GM23338 (cell line): ENCODE measurements at regions not wholly inside any gene's neighbourhood (a gene's known extent, or its start where the extent isn't known, plus 50 kb on each side); places are given as distances from the start of the nearest gene placed in this dataset.

Experiments used
- ATAC-seq: fragments of 200-7000 bp; cut with Tn5 transposase; 3 replicates; pipeline ENCODE4 v1.9.1; 2020
- DNase-seq: peaks from one replicate; pipeline ENCODE4 v3.0.0-alpha.2; 2015; ENCODE audit warnings: low spot score
- H2AFZ ChIP-seq: fragments of 200-600 bp; sonication (generic); 2 replicates; pipeline ENCODE4 v1.8.0; 2016; ENCODE audit warnings: antibody characterized with exemption, mild to moderate bottlenecking, moderate library complexity
- H3F3A ChIP-seq: fragments of 200-600 bp; sonication (generic); replicated peaks from 2 replicates; pipeline ENCODE4 v1.8.0; 2017; ENCODE audit warnings: antibody characterized with exemption, mixed run types, low read depth
- H3K27ac ChIP-seq: fragments of 200-600 bp; sonication (generic); 2 replicates; pipeline ENCODE4 v1.6.1; 2016; ENCODE audit warnings: low read depth
- H3K27me3 ChIP-seq: fragments of 200-600 bp; sonication (generic); 2 replicates; pipeline ENCODE4 v1.8.0; 2016; ENCODE audit warnings: mild to moderate bottlenecking, mixed run types, moderate library complexity; ENCODE audit not compliant: insufficient read depth
- H3K36me3 ChIP-seq: fragments of 200-600 bp; sonication (generic); 2 replicates; pipeline ENCODE4 v1.8.0; 2016; ENCODE audit warnings: mild to moderate bottlenecking; ENCODE audit not compliant: insufficient read depth
- H3K4me1 ChIP-seq: fragments of 200-600 bp; sonication (generic); 2 replicates; pipeline ENCODE4 v1.8.0; 2016; ENCODE audit warnings: mild to moderate bottlenecking, moderate library complexity; ENCODE audit not compliant: insufficient read depth
- H3K4me2 ChIP-seq: fragments of 200-600 bp; sonication (generic); 2 replicates; pipeline ENCODE4 v1.7.1; 2017; ENCODE audit warnings: mixed run types
- H3K4me3 ChIP-seq: fragments of 200-600 bp; sonication (generic); 2 replicates; pipeline ENCODE4 v1.6.1; 2016; ENCODE audit warnings: mixed run types
- H3K79me2 ChIP-seq: fragments of 200-600 bp; sonication (generic); replicated peaks from 2 replicates; pipeline ENCODE4 v1.8.0; 2017; ENCODE audit warnings: mild to moderate bottlenecking; ENCODE audit not compliant: insufficient read depth
- H3K9me2 ChIP-seq: fragments of 200-600 bp; sonication (generic); 2 replicates; pipeline ENCODE4 v1.8.0; 2017; ENCODE audit not compliant: insufficient read depth
- H4K20me1 ChIP-seq: fragments of 200-600 bp; sonication (generic); replicated peaks from 2 replicates; pipeline ENCODE4 v1.8.0; 2017; ENCODE audit warnings: mild to moderate bottlenecking; ENCODE audit not compliant: insufficient read depth
- H3K27ac Mint-ChIP-seq: 2 replicates; pipeline ENCODE4 v1.8.0; 2020; ENCODE audit warnings: inconsistent platforms, mild to moderate bottlenecking, moderate library complexity, mixed read lengths
- H3K27me3 Mint-ChIP-seq: 3 replicates; pipeline ENCODE4 v1.8.0; 2022; ENCODE audit warnings: low read depth, mild to moderate bottlenecking, moderate library complexity, mixed read lengths, inconsistent platforms; ENCODE audit not compliant: insufficient read depth, poor library complexity
- H3K36me3 Mint-ChIP-seq: 3 replicates; pipeline ENCODE4 v1.8.0; 2021; ENCODE audit warnings: low read depth, mild to moderate bottlenecking, inconsistent platforms, moderate library complexity, mixed read lengths
- H3K4me1 Mint-ChIP-seq: 3 replicates; pipeline ENCODE4 v1.8.0; 2020; ENCODE audit warnings: mild to moderate bottlenecking, inconsistent platforms, mixed read lengths
- H3K4me3 Mint-ChIP-seq: 3 replicates; pipeline ENCODE4 v1.8.0; 2021; ENCODE audit warnings: moderate library complexity, mild to moderate bottlenecking, inconsistent platforms, mixed read lengths
- H3K9me3 Mint-ChIP-seq: 3 replicates; pipeline ENCODE4 v1.8.0; 2020; ENCODE audit warnings: moderate library complexity, mild to moderate bottlenecking, inconsistent platforms, mixed read lengths
- CREB1 ChIP-seq: fragments of 250-450 bp; sonication (Bioruptor Pico); IDR thresholded peaks from 2 replicates; pipeline ENCODE4 v1.5.0; 2020; ENCODE audit warnings: low read depth, mild to moderate bottlenecking, moderate library complexity
- EZH2 ChIP-seq: fragments of 200-600 bp; sonication (generic); IDR thresholded peaks from one replicate; pipeline ENCODE4 v1.8.0; 2017; ENCODE audit warnings: antibody characterized with exemption, mild to moderate bottlenecking, low read depth; ENCODE audit not compliant: unreplicated experiment
- EZH2phosphoT487 ChIP-seq: fragments of 200-600 bp; sonication (generic); IDR thresholded peaks from one replicate; pipeline ENCODE4 v1.8.1; 2018; ENCODE audit warnings: antibody characterized with exemption; ENCODE audit not compliant: unreplicated experiment
- JUNB ChIP-seq: IDR thresholded peaks from one replicate; pipeline ENCODE4 v1.6.1; 2016; ENCODE audit warnings: antibody characterized with exemption; ENCODE audit not compliant: unreplicated experiment
- NANOG ChIP-seq: IDR thresholded peaks from 2 replicates; pipeline ENCODE4 v1.6.1; 2016; ENCODE audit warnings: antibody characterized with exemption, borderline replicate concordance
- POLR2AphosphoS5 ChIP-seq: IDR thresholded peaks from 2 replicates; pipeline ENCODE4 v1.6.1; 2016; ENCODE audit warnings: antibody characterized with exemption, low read depth
- STAT1 ChIP-seq: IDR thresholded peaks from one replicate; pipeline ENCODE4 v1.6.1; 2016; ENCODE audit warnings: antibody characterized with exemption; ENCODE audit not compliant: unreplicated experiment
- ZNF114 ChIP-seq: fragments of 250-450 bp; sonication (Bioruptor Pico); IDR thresholded peaks from 2 replicates; pipeline ENCODE4 v1.5.0; 2020; ENCODE audit warnings: mild to moderate bottlenecking, moderate library complexity
- ZNF331 ChIP-seq: fragments of 250-450 bp; sonication (Bioruptor Pico); IDR thresholded peaks from 2 replicates; pipeline ENCODE4 v1.5.0; 2020; ENCODE audit warnings: low read depth, mild to moderate bottlenecking, moderate library complexity
- TF ChIP-seq, protein P1 (sequence below), 2 experiments: fragments of 200-600 bp in 1 of 2; sonication (generic) in 1 of 2; conservative IDR thresholded peaks; 2 replicates each; pipeline versions ENCODE4 v1.5.1 to v1.6.1; 2016 to 2017; ENCODE audit warnings: antibody characterized with exemption in 2 of 2, low read depth in 2 of 2, mild to moderate bottlenecking in 2 of 2, moderate library complexity in 1 of 2
- TF ChIP-seq, protein P2 (sequence below): fragments of 250-450 bp; sonication (Bioruptor Pico); IDR thresholded peaks from 2 replicates; pipeline ENCODE4 v1.5.0; 2020; ENCODE audit warnings: mild to moderate bottlenecking, moderate library complexity
- TF ChIP-seq, protein P3 (sequence below): IDR thresholded peaks from one replicate; pipeline ENCODE4 v1.6.1; 2018; ENCODE audit warnings: antibody characterized with exemption; ENCODE audit not compliant: unreplicated experiment
- TF ChIP-seq, protein P4 (sequence below): IDR thresholded peaks from 2 replicates; pipeline ENCODE4 v1.6.1; 2016; ENCODE audit warnings: antibody characterized with exemption

DNA sequence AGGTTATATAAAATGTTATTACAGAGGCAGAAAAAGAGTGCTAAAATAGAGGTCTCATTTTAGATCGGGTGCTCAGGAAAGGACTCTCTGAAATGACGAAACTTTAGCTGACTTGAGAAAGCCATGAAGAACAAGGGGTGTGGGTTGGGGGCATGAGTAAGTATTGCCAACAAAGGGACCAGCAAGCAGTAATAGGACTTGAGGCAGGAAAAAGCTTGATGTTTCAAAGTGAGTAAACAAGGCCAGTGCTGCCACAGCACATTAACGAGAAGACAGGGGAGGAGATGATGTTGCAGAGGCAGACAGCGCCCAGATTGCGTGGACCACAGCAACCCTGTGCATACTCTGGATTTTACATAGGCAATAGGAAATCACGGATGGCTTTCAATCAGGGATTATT lies 318.8 kb downstream of the ZEB2 start:
- Histone ChIP-seq H3K4me2 (no peak overlapping the region), H3K36me3 (no peaks in the 10 kb centered on the region), H3F3A (no peaks in the 10 kb centered on the region), H3K27ac (no peak overlapping the region), H2AFZ (no peak overlapping the region), H3K9me2 (no peaks in the 10 kb centered on the region), H4K20me1 (no peaks in the 10 kb centered on the region), H3K27me3 (no peaks in the 10 kb centered on the region), H3K4me3 (no peak overlapping the region), H3K79me2 (no peaks in the 10 kb centered on the region), H3K4me1 (no peaks in the 10 kb centered on the region)
- Mint-ChIP-seq H3K4me3 (no peak overlapping the region), H3K36me3 (no peaks in the 10 kb centered on the region), H3K27me3 (peaks cover 2% of the 10 kb centered on the region), H3K4me1 (no peaks in the 10 kb centered on the region), H3K27ac (no peak overlapping the region), H3K9me3 (no peaks in the 10 kb centered on the region; the same call in 2 of the 3 replicates)
- TF ChIP-seq ZNF114 (CRISPR knock-in tag): no peak
- TF ChIP-seq ZNF331 (CRISPR knock-in tag): no peak
- no peak for TF ChIP-seq JUNB
- TF ChIP-seq, protein P1, sequence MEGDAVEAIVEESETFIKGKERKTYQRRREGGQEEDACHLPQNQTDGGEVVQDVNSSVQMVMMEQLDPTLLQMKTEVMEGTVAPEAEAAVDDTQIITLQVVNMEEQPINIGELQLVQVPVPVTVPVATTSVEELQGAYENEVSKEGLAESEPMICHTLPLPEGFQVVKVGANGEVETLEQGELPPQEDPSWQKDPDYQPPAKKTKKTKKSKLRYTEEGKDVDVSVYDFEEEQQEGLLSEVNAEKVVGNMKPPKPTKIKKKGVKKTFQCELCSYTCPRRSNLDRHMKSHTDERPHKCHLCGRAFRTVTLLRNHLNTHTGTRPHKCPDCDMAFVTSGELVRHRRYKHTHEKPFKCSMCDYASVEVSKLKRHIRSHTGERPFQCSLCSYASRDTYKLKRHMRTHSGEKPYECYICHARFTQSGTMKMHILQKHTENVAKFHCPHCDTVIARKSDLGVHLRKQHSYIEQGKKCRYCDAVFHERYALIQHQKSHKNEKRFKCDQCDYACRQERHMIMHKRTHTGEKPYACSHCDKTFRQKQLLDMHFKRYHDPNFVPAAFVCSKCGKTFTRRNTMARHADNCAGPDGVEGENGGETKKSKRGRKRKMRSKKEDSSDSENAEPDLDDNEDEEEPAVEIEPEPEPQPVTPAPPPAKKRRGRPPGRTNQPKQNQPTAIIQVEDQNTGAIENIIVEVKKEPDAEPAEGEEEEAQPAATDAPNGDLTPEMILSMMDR (conservative IDR thresholded peaks at IDR 0.05; ENCODE audit: low read depth in 2 of 2): no peak
- no peak for TF ChIP-seq CREB1 (CRISPR knock-in tag)
- no peak for TF ChIP-seq POLR2AphosphoS5
- no peak for TF ChIP-seq EZH2phosphoT487
- TF ChIP-seq, protein P2, sequence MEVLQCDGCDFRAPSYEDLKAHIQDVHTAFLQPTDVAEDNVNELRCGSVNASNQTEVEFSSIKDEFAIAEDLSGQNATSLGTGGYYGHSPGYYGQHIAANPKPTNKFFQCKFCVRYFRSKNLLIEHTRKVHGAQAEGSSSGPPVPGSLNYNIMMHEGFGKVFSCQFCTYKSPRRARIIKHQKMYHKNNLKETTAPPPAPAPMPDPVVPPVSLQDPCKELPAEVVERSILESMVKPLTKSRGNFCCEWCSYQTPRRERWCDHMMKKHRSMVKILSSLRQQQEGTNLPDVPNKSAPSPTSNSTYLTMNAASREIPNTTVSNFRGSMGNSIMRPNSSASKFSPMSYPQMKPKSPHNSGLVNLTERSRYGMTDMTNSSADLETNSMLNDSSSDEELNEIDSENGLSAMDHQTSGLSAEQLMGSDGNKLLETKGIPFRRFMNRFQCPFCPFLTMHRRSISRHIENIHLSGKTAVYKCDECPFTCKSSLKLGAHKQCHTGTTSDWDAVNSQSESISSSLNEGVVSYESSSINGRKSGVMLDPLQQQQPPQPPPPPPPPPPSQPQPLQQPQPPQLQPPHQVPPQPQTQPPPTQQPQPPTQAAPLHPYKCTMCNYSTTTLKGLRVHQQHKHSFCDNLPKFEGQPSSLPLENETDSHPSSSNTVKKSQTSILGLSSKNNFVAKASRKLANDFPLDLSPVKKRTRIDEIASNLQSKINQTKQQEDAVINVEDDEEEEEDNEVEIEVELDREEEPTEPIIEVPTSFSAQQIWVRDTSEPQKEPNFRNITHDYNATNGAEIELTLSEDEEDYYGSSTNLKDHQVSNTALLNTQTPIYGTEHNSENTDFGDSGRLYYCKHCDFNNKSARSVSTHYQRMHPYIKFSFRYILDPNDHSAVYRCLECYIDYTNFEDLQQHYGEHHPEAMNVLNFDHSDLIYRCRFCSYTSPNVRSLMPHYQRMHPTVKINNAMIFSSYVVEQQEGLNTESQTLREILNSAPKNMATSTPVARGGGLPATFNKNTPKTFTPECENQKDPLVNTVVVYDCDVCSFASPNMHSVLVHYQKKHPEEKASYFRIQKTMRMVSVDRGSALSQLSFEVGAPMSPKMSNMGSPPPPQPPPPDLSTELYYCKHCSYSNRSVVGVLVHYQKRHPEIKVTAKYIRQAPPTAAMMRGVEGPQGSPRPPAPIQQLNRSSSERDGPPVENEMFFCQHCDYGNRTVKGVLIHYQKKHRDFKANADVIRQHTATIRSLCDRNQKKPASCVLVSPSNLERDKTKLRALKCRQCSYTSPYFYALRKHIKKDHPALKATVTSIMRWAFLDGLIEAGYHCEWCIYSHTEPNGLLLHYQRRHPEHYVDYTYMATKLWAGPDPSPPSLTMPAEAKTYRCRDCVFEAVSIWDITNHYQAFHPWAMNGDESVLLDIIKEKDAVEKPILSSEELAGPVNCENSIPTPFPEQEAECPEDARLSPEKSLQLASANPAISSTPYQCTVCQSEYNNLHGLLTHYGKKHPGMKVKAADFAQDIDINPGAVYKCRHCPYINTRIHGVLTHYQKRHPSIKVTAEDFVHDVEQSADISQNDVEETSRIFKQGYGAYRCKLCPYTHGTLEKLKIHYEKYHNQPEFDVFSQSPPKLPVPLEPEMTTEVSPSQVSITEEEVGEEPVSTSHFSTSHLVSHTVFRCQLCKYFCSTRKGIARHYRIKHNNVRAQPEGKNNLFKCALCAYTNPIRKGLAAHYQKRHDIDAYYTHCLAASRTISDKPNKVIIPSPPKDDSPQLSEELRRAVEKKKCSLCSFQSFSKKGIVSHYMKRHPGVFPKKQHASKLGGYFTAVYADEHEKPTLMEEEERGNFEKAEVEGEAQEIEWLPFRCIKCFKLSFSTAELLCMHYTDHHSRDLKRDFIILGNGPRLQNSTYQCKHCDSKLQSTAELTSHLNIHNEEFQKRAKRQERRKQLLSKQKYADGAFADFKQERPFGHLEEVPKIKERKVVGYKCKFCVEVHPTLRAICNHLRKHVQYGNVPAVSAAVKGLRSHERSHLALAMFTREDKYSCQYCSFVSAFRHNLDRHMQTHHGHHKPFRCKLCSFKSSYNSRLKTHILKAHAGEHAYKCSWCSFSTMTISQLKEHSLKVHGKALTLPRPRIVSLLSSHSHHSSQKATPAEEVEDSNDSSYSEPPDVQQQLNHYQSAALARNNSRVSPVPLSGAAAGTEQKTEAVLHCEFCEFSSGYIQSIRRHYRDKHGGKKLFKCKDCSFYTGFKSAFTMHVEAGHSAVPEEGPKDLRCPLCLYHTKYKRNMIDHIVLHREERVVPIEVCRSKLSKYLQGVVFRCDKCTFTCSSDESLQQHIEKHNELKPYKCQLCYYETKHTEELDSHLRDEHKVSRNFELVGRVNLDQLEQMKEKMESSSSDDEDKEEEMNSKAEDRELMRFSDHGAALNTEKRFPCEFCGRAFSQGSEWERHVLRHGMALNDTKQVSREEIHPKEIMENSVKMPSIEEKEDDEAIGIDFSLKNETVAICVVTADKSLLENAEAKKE (CRISPR knock-in tag): no peak
- no peak for TF ChIP-seq NANOG
- TF ChIP-seq, protein P3, sequence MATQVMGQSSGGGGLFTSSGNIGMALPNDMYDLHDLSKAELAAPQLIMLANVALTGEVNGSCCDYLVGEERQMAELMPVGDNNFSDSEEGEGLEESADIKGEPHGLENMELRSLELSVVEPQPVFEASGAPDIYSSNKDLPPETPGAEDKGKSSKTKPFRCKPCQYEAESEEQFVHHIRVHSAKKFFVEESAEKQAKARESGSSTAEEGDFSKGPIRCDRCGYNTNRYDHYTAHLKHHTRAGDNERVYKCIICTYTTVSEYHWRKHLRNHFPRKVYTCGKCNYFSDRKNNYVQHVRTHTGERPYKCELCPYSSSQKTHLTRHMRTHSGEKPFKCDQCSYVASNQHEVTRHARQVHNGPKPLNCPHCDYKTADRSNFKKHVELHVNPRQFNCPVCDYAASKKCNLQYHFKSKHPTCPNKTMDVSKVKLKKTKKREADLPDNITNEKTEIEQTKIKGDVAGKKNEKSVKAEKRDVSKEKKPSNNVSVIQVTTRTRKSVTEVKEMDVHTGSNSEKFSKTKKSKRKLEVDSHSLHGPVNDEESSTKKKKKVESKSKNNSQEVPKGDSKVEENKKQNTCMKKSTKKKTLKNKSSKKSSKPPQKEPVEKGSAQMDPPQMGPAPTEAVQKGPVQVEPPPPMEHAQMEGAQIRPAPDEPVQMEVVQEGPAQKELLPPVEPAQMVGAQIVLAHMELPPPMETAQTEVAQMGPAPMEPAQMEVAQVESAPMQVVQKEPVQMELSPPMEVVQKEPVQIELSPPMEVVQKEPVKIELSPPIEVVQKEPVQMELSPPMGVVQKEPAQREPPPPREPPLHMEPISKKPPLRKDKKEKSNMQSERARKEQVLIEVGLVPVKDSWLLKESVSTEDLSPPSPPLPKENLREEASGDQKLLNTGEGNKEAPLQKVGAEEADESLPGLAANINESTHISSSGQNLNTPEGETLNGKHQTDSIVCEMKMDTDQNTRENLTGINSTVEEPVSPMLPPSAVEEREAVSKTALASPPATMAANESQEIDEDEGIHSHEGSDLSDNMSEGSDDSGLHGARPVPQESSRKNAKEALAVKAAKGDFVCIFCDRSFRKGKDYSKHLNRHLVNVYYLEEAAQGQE: no peak
- TF ChIP-seq, protein P4, sequence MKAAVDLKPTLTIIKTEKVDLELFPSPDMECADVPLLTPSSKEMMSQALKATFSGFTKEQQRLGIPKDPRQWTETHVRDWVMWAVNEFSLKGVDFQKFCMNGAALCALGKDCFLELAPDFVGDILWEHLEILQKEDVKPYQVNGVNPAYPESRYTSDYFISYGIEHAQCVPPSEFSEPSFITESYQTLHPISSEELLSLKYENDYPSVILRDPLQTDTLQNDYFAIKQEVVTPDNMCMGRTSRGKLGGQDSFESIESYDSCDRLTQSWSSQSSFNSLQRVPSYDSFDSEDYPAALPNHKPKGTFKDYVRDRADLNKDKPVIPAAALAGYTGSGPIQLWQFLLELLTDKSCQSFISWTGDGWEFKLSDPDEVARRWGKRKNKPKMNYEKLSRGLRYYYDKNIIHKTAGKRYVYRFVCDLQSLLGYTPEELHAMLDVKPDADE: no peak
- no peak for TF ChIP-seq EZH2
- no peak for TF ChIP-seq STAT1
- ATAC-seq: no peak
- DNase-seq: no peak
